Mammary epithelial cell (primary cell): ENCODE measurements at regions not wholly inside any gene's neighbourhood (a gene's known extent, or its start where the extent isn't known, plus 50 kb on each side); places are given as distances from the start of the nearest gene placed in this dataset.

Experiments used
- CTCF ChIP-seq, 2 donors: IDR thresholded peaks in 1 of 2; conservative IDR thresholded peaks in 1 of 2; 2 replicates each; pipeline ENCODE4 v1.5.1; 2011 to 2012; ENCODE audit warnings: inconsistent platforms in 2 of 2, low read length in 2 of 2, mild to moderate bottlenecking in 2 of 2, control low read depth in 1 of 2, low read depth in 1 of 2; ENCODE audit not compliant: insufficient read depth in 1 of 2; ENCODE audit errors: extremely low read depth in 1 of 2
- EZH2 ChIP-seq: IDR thresholded peaks from 2 replicates; pipeline ENCODE4 v1.6.1; 2012; ENCODE audit warnings: low read length, inconsistent platforms, borderline replicate concordance

- TF ChIP-seq CTCF (conservative IDR thresholded peaks at IDR 0.05 in 1 of 2, IDR thresholded peaks at IDR 0.05 in 1 of 2; ENCODE audit: extremely low read depth in 1 of 2, insufficient read depth in 1 of 2, low read depth in 1 of 2, low read length in 2 of 2) (no peak), EZH2 (no peak)
These were observed 932.6 kb downstream of the EPHA3 start for GRCh38 chr3:90039994-90040393.
